ENCODE measurements at regions not wholly inside any gene's neighbourhood (a gene's known extent, or its start where the extent isn't known, plus 50 kb on each side); places are given as distances from the start of the nearest gene placed in this dataset.
"Not testable (repeated sequence)": the region's sequence is repeated elsewhere in the genome, so short reads cannot be mapped to it uniquely, and the experiment has no call there.

GRCh38 chr7:55743454-55743717, 119.2 kb downstream of the SEPTIN14 start:
- H3K4me1 ChIP-seq (ENCODE audit: control insufficient read depth, insufficient read depth, low read length); H3K4me1 Mint-ChIP-seq; H3K27me3 Mint-ChIP-seq (ENCODE audit: low read depth in 2 of 2); H3K4me3 Mint-ChIP-seq; DNase-seq; H3K36me3 Mint-ChIP-seq; H3K9me3 ChIP-seq (ENCODE audit: control insufficient read depth, insufficient read depth, low read length); H3K27ac Mint-ChIP-seq; H3K36me3 ChIP-seq (ENCODE audit: control insufficient read depth, insufficient read depth, low read length); intact Hi-C loops (cut with micrococcal nuclease); H3K9me3 Mint-ChIP-seq; H3K4me3 ChIP-seq (ENCODE audit: low read length); H3K27ac ChIP-seq (ENCODE audit: low read length); H3K27me3 ChIP-seq (ENCODE audit: control insufficient read depth, insufficient read depth, low read length); ATAC-seq: not testable (repeated sequence)
- WGBS (ENCODE audit: insufficient coverage) = 97% methylated on average over 12 of the region's 12 CpGs

GRCh38 chr7:55742651-55743453, 119.7 kb downstream of the SEPTIN14 start:
- ATAC-seq; H3K4me1 Mint-ChIP-seq; intact Hi-C loops (cut with micrococcal nuclease); H3K4me3 ChIP-seq (ENCODE audit: low read length); H3K36me3 Mint-ChIP-seq; H3K27me3 Mint-ChIP-seq (ENCODE audit: low read depth in 2 of 2); H3K36me3 ChIP-seq (ENCODE audit: control insufficient read depth, insufficient read depth, low read length); H3K9me3 ChIP-seq (ENCODE audit: control insufficient read depth, insufficient read depth, low read length); H3K27ac ChIP-seq (ENCODE audit: low read length); H3K27ac Mint-ChIP-seq; H3K27me3 ChIP-seq (ENCODE audit: control insufficient read depth, insufficient read depth, low read length); H3K9me3 Mint-ChIP-seq; DNase-seq; H3K4me3 Mint-ChIP-seq; H3K4me1 ChIP-seq (ENCODE audit: control insufficient read depth, insufficient read depth, low read length): not testable (repeated sequence)
- WGBS (ENCODE audit: insufficient coverage) = 96% methylated on average over 33 of the region's 37 CpGs

- H3K4me3 ChIP-seq (ENCODE audit: low read length); ATAC-seq; intact Hi-C loops (cut with micrococcal nuclease); DNase-seq; H3K9me3 ChIP-seq (ENCODE audit: control insufficient read depth, insufficient read depth, low read length); H3K27ac Mint-ChIP-seq; H3K9me3 Mint-ChIP-seq; H3K36me3 ChIP-seq (ENCODE audit: control insufficient read depth, insufficient read depth, low read length); H3K4me3 Mint-ChIP-seq; H3K36me3 Mint-ChIP-seq; H3K4me1 Mint-ChIP-seq; H3K4me1 ChIP-seq (ENCODE audit: control insufficient read depth, insufficient read depth, low read length); H3K27me3 Mint-ChIP-seq (ENCODE audit: low read depth in 2 of 2); H3K27ac ChIP-seq (ENCODE audit: low read length); H3K27me3 ChIP-seq (ENCODE audit: control insufficient read depth, insufficient read depth, low read length): not testable (repeated sequence)
- 93% methylated on average over 47 of the region's 47 CpGs for WGBS (ENCODE audit: insufficient coverage)
Observed at GRCh38 chr7:55741721-55742631, 120.6 kb downstream of the SEPTIN14 start.

GRCh38 chr7:55740633-55741250, 121.8 kb downstream of the SEPTIN14 start:
- H3K4me1 Mint-ChIP-seq; H3K27ac Mint-ChIP-seq; DNase-seq; H3K4me3 ChIP-seq (ENCODE audit: low read length); H3K9me3 ChIP-seq (ENCODE audit: control insufficient read depth, insufficient read depth, low read length); H3K36me3 Mint-ChIP-seq; H3K27me3 Mint-ChIP-seq (ENCODE audit: low read depth in 2 of 2); H3K4me3 Mint-ChIP-seq; H3K27me3 ChIP-seq (ENCODE audit: control insufficient read depth, insufficient read depth, low read length); ATAC-seq; H3K27ac ChIP-seq (ENCODE audit: low read length); H3K36me3 ChIP-seq (ENCODE audit: control insufficient read depth, insufficient read depth, low read length); H3K4me1 ChIP-seq (ENCODE audit: control insufficient read depth, insufficient read depth, low read length); intact Hi-C loops (cut with micrococcal nuclease); H3K9me3 Mint-ChIP-seq: not testable (repeated sequence)
- WGBS (ENCODE audit: insufficient coverage) = 90% methylated on average over 27 of the region's 27 CpGs

- DNase-seq; intact Hi-C loops (cut with micrococcal nuclease); H3K27ac ChIP-seq (ENCODE audit: low read length); H3K9me3 ChIP-seq (ENCODE audit: control insufficient read depth, insufficient read depth, low read length); H3K4me1 Mint-ChIP-seq; H3K4me3 Mint-ChIP-seq; H3K36me3 ChIP-seq (ENCODE audit: control insufficient read depth, insufficient read depth, low read length); H3K4me1 ChIP-seq (ENCODE audit: control insufficient read depth, insufficient read depth, low read length); H3K27me3 ChIP-seq (ENCODE audit: control insufficient read depth, insufficient read depth, low read length); H3K27ac Mint-ChIP-seq; ATAC-seq; H3K9me3 Mint-ChIP-seq; H3K36me3 Mint-ChIP-seq; H3K4me3 ChIP-seq (ENCODE audit: low read length); H3K27me3 Mint-ChIP-seq (ENCODE audit: low read depth in 2 of 2): not testable (repeated sequence)
- WGBS (ENCODE audit: insufficient coverage) = no CpG with 5 or more reads among the region's 8 CpGs
Observed at GRCh38 chr7:55740053-55740452, 122.5 kb downstream of the SEPTIN14 start.

- H3K9me3 Mint-ChIP-seq; H3K4me3 Mint-ChIP-seq; H3K27me3 ChIP-seq (ENCODE audit: control insufficient read depth, insufficient read depth, low read length); intact Hi-C loops (cut with micrococcal nuclease); ATAC-seq; H3K9me3 ChIP-seq (ENCODE audit: control insufficient read depth, insufficient read depth, low read length); H3K4me3 ChIP-seq (ENCODE audit: low read length); H3K36me3 Mint-ChIP-seq; H3K4me1 ChIP-seq (ENCODE audit: control insufficient read depth, insufficient read depth, low read length); H3K4me1 Mint-ChIP-seq; H3K36me3 ChIP-seq (ENCODE audit: control insufficient read depth, insufficient read depth, low read length); H3K27me3 Mint-ChIP-seq (ENCODE audit: low read depth in 2 of 2); H3K27ac Mint-ChIP-seq; H3K27ac ChIP-seq (ENCODE audit: low read length); DNase-seq: not testable (repeated sequence)
- 76% methylated on average over 5 of the region's 11 CpGs for WGBS (ENCODE audit: insufficient coverage)
Observed at GRCh38 chr7:55736641-55737221, 125.8 kb downstream of the SEPTIN14 start.
